ENCODE measurements at regions not wholly inside any gene's neighbourhood (a gene's known extent, or its start where the extent isn't known, plus 50 kb on each side); places are given as distances from the start of the nearest gene placed in this dataset.

DNA sequence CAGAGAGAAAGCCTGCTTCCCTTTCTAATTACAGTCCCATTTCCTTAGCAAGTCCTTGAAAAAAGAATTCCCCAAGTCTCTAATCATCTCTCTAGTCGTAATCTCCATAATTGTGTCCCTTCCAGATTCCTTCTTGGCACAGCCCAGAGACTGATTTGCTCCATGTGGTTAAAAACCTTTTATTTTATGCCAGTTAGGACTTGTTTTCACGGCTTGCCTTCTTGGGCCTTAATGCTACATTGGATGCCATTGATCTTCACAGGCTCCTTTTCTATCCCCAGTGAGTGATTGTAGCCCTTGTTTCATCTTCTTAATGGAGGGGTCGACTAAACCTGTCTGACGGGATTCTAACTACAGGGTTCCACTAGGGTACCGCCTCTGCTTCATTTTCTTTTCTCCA is 650.6 kb upstream of the ARID1B start:
- H3K36me3 Mint-ChIP-seq (ENCODE audit: low read depth) = no peaks in the 10 kb centered on the region
- H3K27me3 Mint-ChIP-seq (ENCODE audit: low read depth) = peaks cover 4% of the 10 kb centered on the region
- H3K4me3 Mint-ChIP-seq = no peak overlapping the region
- H3K4me1 Mint-ChIP-seq = no peaks in the 10 kb centered on the region
- H3K9me3 Mint-ChIP-seq = no peaks in the 10 kb centered on the region
- TF ChIP-seq CTCF (IDR thresholded peaks at IDR 0.05; ENCODE audit: unreplicated experiment in 3 of 3) = no peak
- no peak overlapping the region for H3K27ac Mint-ChIP-seq

GRCh38 chr6:156125844-156126243 is 651.3 kb upstream of the ARID1B start:
- H3K9me3 Mint-ChIP-seq = no peaks in the 10 kb centered on the region
- H3K27me3 Mint-ChIP-seq (ENCODE audit: low read depth) = peaks cover 4% of the 10 kb centered on the region
- H3K4me1 Mint-ChIP-seq = no peaks in the 10 kb centered on the region
- no peaks in the 10 kb centered on the region for H3K36me3 Mint-ChIP-seq (ENCODE audit: low read depth)
- no peak for TF ChIP-seq CTCF (IDR thresholded peaks at IDR 0.05; ENCODE audit: unreplicated experiment in 3 of 3)
- H3K27ac Mint-ChIP-seq = no peak overlapping the region
- no peak overlapping the region for H3K4me3 Mint-ChIP-seq

DNA sequence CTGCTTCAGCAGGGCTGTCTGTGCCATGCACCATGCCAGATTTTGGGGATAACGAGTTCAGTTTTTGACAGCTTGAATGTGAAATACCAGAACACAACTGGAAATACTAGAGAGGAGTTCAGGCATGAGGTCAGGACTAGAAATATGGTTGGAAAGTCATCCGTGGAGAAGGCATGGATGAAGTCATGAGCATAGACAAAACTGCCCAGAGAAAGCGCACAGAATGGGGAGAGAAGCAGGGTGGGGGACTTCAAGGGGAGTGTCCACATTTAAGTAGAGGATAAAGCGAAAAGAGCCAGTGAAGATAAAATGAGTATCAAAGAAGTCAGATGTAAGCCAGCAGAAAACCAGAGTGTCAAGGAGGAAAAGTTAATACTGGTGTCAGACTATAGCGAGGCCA is 653.4 kb upstream of the ARID1B start:
- no peak for TF ChIP-seq CTCF (IDR thresholded peaks at IDR 0.05; ENCODE audit: unreplicated experiment in 3 of 3)
- Mint-ChIP-seq H3K27me3 (ENCODE audit: low read depth) (peaks cover 4% of the 10 kb centered on the region), H3K4me1 (no peaks in the 10 kb centered on the region), H3K27ac (no peak overlapping the region), H3K9me3 (no peaks in the 10 kb centered on the region), H3K36me3 (ENCODE audit: low read depth) (no peaks in the 10 kb centered on the region), H3K4me3 (no peak overlapping the region)

- no peak for TF ChIP-seq CTCF (IDR thresholded peaks at IDR 0.05; ENCODE audit: unreplicated experiment in 3 of 3)
- no peaks in the 10 kb centered on the region for H3K36me3 Mint-ChIP-seq (ENCODE audit: low read depth)
- no peaks in the 10 kb centered on the region for H3K27me3 Mint-ChIP-seq (ENCODE audit: low read depth)
- H3K9me3 Mint-ChIP-seq = no peaks in the 10 kb centered on the region
- H3K27ac Mint-ChIP-seq = no peak overlapping the region
- H3K4me1 Mint-ChIP-seq = no peaks in the 10 kb centered on the region
- no peak overlapping the region for H3K4me3 Mint-ChIP-seq
Observed at GRCh38 chr6:156121973-156122372, 655.2 kb upstream of the ARID1B start.

- H3K36me3 Mint-ChIP-seq (ENCODE audit: low read depth) = no peaks in the 10 kb centered on the region
- H3K9me3 Mint-ChIP-seq = no peaks in the 10 kb centered on the region
- no peak overlapping the region for H3K4me3 Mint-ChIP-seq
- H3K4me1 Mint-ChIP-seq = peaks cover 12% of the 10 kb centered on the region
- H3K27ac Mint-ChIP-seq = no peak overlapping the region
- H3K27me3 Mint-ChIP-seq (ENCODE audit: low read depth) = no peaks in the 10 kb centered on the region
- no peak for TF ChIP-seq CTCF (IDR thresholded peaks at IDR 0.05; ENCODE audit: unreplicated experiment in 3 of 3)
Observed at GRCh38 chr6:156114541-156114940, 658.9 kb upstream of the NOX3 start.

- Mint-ChIP-seq H3K36me3 (ENCODE audit: low read depth) (no peaks in the 10 kb centered on the region), H3K4me1 (peaks cover 21% of the 10 kb centered on the region), H3K27ac (no peak overlapping the region), H3K27me3 (ENCODE audit: low read depth) (no peaks in the 10 kb centered on the region), H3K4me3 (no peak overlapping the region), H3K9me3 (no peaks in the 10 kb centered on the region)
- no peak for TF ChIP-seq CTCF (IDR thresholded peaks at IDR 0.05; ENCODE audit: unreplicated experiment in 3 of 3)
Observed at GRCh38 chr6:156113631-156114030, 658.0 kb upstream of the NOX3 start.
